K562 (cell line): ENCODE measurements at regions not wholly inside any gene's neighbourhood (a gene's known extent, or its start where the extent isn't known, plus 50 kb on each side); places are given as distances from the start of the nearest gene placed in this dataset.

Experiments used
- ARID1B ChIP-seq: fragments of 450-650 bp; IDR thresholded peaks from 2 replicates; pipeline ENCODE4 v1.6.1; 2016; ENCODE audit warnings: antibody characterized with exemption, mild to moderate bottlenecking, inconsistent platforms
- FOXK1 ChIP-seq: sonication (generic); formaldehyde crosslinking; IDR thresholded peaks from 2 replicates; pipeline ENCODE4 v1.8.0; 2022; ENCODE audit warnings: missing genetic modification reagents, mild to moderate bottlenecking, borderline replicate concordance
- HDAC2 ChIP-seq: fragments of 450-650 bp; IDR thresholded peaks from 2 replicates; pipeline ENCODE4 v1.6.1; 2016; ENCODE audit warnings: mild to moderate bottlenecking
- HLTF ChIP-seq: fragments of 450-650 bp; IDR thresholded peaks from 2 replicates; pipeline ENCODE4 v1.6.1; 2016
- KDM5B ChIP-seq: fragments of 200-600 bp; sonication (generic); IDR thresholded peaks from 2 replicates; pipeline ENCODE4 v1.6.1; 2012; ENCODE audit warnings: low read depth, mild to moderate bottlenecking, moderate library complexity, low read length, control low read depth, inconsistent platforms; ENCODE audit not compliant: insufficient replicate concordance
- RAD51 ChIP-seq: fragments of 450-650 bp; IDR thresholded peaks from 2 replicates; pipeline ENCODE4 v1.7.1; 2016; ENCODE audit warnings: low read depth, mild to moderate bottlenecking, borderline replicate concordance
- SRF ChIP-seq, 2 experiments: fragments of 250-450, 450-650 bp in 1 of 2; sonication (Bioruptor Pico) in 1 of 2; sonication (generic) in 1 of 2; formaldehyde crosslinking; IDR thresholded peaks; 2 replicates each; pipeline versions ENCODE4 v1.5.0 to v1.5.1; 2020 to 2022; ENCODE audit warnings: mild to moderate bottlenecking in 1 of 2, missing genetic modification reagents in 1 of 2
- WHSC1 ChIP-seq: IDR thresholded peaks from one replicate; pipeline ENCODE4 v1.6.1; 2012; ENCODE audit warnings: low read length, control low read depth, inconsistent platforms
- ZNF696 ChIP-seq: fragments of 250-450 bp; sonication (Bioruptor Pico); conservative IDR thresholded peaks from 2 replicates; pipeline ENCODE4 v1.4.0; 2020; ENCODE audit warnings: mild to moderate bottlenecking, moderate library complexity
- TF ChIP-seq, protein P1 (sequence below), 2 experiments: fragments of 450-650 bp; IDR thresholded peaks; 2 replicates each; pipeline ENCODE4 v1.6.1; 2016; ENCODE audit warnings: mild to moderate bottlenecking in 2 of 2, borderline replicate concordance in 1 of 2, low read depth in 1 of 2, moderate library complexity in 1 of 2
- TF ChIP-seq, protein P2 (sequence below): sonication (generic); formaldehyde crosslinking; IDR thresholded peaks from 2 replicates; pipeline ENCODE4 v1.8.0; 2023; ENCODE audit warnings: mild to moderate bottlenecking, missing genetic modification reagents

DNA sequence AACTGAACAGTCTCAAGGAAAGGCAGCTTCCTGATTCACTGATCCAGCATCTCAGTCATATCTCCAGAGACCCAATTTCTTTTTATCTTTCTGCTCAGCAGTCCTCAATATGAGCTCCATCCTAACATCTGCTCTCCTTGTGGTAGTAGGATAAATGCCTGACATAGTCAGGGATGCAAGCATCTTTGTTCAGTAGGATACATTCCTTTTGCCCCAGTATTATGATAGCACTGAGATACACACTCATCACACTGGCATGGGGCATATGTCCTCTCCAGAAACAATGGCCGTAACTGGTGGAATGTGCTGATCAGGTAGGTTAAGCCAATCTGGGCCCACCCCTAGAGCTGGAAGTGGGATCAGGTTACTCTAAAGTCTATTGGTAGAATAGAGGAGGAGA is 207.2 kb downstream of the ETAA1 start (continued):
- TF ChIP-seq, protein P1, sequence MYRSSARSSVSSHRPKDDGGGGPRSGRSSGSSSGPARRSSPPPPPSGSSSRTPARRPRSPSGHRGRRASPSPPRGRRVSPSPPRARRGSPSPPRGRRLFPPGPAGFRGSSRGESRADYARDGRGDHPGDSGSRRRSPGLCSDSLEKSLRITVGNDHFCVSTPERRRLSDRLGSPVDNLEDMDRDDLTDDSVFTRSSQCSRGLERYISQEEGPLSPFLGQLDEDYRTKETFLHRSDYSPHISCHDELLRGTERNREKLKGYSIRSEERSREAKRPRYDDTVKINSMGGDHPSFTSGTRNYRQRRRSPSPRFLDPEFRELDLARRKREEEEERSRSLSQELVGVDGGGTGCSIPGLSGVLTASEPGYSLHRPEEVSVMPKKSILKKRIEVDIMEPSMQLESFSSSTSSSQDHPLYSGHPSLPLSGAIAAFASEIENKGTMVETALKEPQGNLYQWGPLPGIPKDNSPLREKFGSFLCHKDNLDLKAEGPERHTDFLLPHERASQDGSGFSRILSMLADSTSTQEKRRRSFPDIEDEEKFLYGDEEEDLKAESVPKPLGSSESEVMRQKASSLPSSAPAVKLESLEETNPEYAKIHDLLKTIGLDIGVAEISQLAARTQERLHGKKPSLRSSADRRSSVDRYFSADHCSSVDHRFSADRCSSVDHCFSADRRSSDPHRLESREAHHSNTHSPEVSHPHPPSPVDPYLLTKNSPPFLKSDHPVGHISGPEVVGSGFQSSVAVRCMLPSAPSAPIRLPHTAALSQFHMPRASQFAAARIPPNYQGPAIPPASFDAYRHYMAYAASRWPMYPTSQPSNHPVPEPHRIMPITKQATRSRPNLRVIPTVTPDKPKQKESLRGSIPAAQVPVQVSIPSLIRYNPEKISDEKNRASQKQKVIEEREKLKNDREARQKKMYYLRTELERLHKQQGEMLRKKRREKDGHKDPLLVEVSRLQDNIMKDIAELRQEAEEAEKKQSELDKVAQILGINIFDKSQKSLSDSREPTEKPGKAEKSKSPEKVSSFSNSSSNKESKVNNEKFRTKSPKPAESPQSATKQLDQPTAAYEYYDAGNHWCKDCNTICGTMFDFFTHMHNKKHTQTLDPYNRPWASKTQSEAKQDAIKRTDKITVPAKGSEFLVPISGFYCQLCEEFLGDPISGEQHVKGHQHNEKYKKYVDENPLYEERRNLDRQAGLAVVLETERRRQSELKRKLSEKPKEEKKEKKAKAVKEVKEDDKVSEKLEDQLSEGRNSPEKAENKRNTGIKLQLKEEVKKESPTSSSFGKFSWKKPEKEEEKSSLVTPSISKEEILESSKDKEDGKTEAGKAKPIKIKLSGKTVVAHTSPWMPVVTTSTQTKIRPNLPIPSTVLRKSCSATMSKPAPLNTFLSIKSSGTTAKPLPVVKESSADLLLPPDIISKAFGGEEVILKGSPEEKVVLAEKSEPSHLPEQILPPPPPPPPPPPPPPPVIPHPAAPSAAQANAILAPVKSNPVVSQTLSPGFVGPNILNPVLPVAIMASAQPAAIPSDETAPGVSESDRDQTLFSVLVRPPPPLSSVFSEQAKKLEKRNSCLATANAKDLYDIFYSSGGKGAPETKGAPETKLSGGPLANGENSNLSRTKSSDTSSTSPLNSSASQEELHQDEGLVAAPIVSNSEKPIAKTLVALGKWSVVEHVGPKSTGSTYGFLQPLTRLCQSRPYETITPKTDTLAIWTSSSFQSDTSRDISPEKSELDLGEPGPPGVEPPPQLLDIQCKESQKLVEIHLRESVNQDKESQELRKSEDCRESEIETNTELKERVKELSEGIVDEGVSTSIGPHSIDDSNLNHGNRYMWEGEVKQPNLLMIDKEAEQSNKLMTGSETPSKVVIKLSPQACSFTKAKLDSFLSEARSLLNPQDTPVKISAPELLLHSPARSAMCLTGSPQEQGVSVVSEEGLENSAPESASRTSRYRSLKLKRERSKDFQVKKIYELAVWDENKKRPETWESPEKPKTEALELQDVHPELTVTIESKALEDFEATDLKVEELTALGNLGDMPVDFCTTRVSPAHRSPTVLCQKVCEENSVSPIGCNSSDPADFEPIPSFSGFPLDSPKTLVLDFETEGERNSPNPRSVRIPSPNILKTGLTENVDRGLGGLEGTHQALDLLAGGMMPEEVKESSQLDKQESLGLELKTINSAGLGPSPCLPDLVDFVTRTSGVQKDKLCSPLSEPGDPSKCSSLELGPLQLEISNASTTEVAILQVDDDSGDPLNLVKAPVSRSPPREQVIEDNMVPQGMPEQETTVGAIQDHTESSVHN (IDR thresholded peaks at IDR 0.05; ENCODE audit: borderline replicate concordance in 1 of 2, low read depth in 1 of 2), result no peak
- TF ChIP-seq RAD51 (no peak), WHSC1 (no peak), ARID1B (no peak), HLTF (no peak), SRF (CRISPR knock-in tag; IDR thresholded peaks at IDR 0.05) (no peak), FOXK1 (CRISPR knock-in tag) (no peak), HDAC2 (no peak), KDM5B (no peak), ZNF696 (no peak)
- TF ChIP-seq, protein P2, sequence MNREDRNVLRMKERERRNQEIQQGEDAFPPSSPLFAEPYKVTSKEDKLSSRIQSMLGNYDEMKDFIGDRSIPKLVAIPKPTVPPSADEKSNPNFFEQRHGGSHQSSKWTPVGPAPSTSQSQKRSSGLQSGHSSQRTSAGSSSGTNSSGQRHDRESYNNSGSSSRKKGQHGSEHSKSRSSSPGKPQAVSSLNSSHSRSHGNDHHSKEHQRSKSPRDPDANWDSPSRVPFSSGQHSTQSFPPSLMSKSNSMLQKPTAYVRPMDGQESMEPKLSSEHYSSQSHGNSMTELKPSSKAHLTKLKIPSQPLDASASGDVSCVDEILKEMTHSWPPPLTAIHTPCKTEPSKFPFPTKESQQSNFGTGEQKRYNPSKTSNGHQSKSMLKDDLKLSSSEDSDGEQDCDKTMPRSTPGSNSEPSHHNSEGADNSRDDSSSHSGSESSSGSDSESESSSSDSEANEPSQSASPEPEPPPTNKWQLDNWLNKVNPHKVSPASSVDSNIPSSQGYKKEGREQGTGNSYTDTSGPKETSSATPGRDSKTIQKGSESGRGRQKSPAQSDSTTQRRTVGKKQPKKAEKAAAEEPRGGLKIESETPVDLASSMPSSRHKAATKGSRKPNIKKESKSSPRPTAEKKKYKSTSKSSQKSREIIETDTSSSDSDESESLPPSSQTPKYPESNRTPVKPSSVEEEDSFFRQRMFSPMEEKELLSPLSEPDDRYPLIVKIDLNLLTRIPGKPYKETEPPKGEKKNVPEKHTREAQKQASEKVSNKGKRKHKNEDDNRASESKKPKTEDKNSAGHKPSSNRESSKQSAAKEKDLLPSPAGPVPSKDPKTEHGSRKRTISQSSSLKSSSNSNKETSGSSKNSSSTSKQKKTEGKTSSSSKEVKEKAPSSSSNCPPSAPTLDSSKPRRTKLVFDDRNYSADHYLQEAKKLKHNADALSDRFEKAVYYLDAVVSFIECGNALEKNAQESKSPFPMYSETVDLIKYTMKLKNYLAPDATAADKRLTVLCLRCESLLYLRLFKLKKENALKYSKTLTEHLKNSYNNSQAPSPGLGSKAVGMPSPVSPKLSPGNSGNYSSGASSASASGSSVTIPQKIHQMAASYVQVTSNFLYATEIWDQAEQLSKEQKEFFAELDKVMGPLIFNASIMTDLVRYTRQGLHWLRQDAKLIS (CRISPR knock-in tag), result no peak
